ENCODE measurements at regions not wholly inside any gene's neighbourhood (a gene's known extent, or its start where the extent isn't known, plus 50 kb on each side); places are given as distances from the start of the nearest gene placed in this dataset.

- H3K4me1 ChIP-seq, result peaks cover 52% of the 10 kb centered on the region
- H3K36me3 ChIP-seq, result no peaks in the 10 kb centered on the region
These were observed 457.1 kb downstream of the SPRY1 start for GRCh38 chr4:123853651-123854050.

GRCh38 chr4:123856689-123857545 is 460.3 kb downstream of the SPRY1 start:
- peaks cover under 1% of the 10 kb centered on the region for H3K9me3 ChIP-seq (replicated peaks)
- peak overlapping the region; percentile 41 for H3K4me3 ChIP-seq
- intact Hi-C loops (cut with micrococcal nuclease), result no loop called here
- DNase-seq, result peak; percentile 39
- no peaks in the 10 kb centered on the region for H3K36me3 ChIP-seq
- no peaks in the 10 kb centered on the region for H3K27me3 ChIP-seq (ENCODE audit: low read depth)
- H3K27ac ChIP-seq (replicated peaks), result peak overlapping the region; percentile 87
- TF ChIP-seq CTCF (IDR thresholded peaks at IDR 0.05; ENCODE audit: borderline replicate concordance), result peak; percentile 56
- peaks cover 45% of the 10 kb centered on the region for H3K4me1 ChIP-seq

More at GRCh38 chr4:123853651-123854050, 457.1 kb downstream of the SPRY1 start:
- peaks cover 4% of the 10 kb centered on the region for H3K9me3 ChIP-seq (replicated peaks)
- no peak overlapping the region for H3K4me3 ChIP-seq
- H3K27me3 ChIP-seq (ENCODE audit: low read depth), result no peaks in the 10 kb centered on the region
- no peak for DNase-seq
- no peak overlapping the region for H3K27ac ChIP-seq (replicated peaks)
- no peak for TF ChIP-seq CTCF (IDR thresholded peaks at IDR 0.05; ENCODE audit: borderline replicate concordance)
- intact Hi-C loops (cut with micrococcal nuclease), result no loop called here

DNA sequence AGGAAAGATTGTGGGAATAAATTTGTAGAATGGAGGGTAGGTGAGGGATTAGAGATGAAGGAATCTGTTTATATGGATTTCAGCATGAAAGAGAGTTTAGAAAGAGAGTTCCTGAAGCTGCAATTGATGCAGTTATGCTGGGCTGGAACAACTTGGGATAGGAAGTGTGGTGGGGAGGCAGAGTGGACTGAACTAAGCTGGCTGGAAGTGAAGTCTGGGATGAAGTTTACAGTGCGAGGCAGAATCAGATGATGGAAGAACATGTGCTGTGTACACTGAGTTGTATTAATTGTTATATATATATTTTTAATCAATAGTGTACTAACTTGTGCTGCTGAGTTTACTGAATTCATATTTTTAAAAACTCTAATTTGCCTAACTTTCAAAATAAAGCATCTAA is 461.9 kb downstream of the SPRY1 start:
- Histone ChIP-seq H3K36me3 (no peaks in the 10 kb centered on the region), H3K4me1 (peaks cover 45% of the 10 kb centered on the region), H3K27me3 (ENCODE audit: low read depth) (no peaks in the 10 kb centered on the region), H3K27ac (replicated peaks) (peak overlapping the region; percentile 87), H3K4me3 (no peak overlapping the region), H3K9me3 (replicated peaks) (no peaks in the 10 kb centered on the region)
- no peak for DNase-seq
- TF ChIP-seq CTCF (IDR thresholded peaks at IDR 0.05; ENCODE audit: borderline replicate concordance), result no peak
- intact Hi-C loops (cut with micrococcal nuclease), result no loop called here

- no peak for TF ChIP-seq CTCF (IDR thresholded peaks at IDR 0.05; ENCODE audit: borderline replicate concordance)
- Histone ChIP-seq H3K4me3 (no peak overlapping the region), H3K36me3 (no peaks in the 10 kb centered on the region), H3K27me3 (ENCODE audit: low read depth) (no peaks in the 10 kb centered on the region), H3K9me3 (replicated peaks) (peaks cover under 1% of the 10 kb centered on the region), H3K27ac (replicated peaks) (no peak overlapping the region), H3K4me1 (peaks cover 10% of the 10 kb centered on the region)
- DNase-seq, result no peak
- intact Hi-C loops (cut with micrococcal nuclease), result no loop called here
These were observed 466.2 kb downstream of the SPRY1 start for GRCh38 chr4:123862812-123863211.

DNA sequence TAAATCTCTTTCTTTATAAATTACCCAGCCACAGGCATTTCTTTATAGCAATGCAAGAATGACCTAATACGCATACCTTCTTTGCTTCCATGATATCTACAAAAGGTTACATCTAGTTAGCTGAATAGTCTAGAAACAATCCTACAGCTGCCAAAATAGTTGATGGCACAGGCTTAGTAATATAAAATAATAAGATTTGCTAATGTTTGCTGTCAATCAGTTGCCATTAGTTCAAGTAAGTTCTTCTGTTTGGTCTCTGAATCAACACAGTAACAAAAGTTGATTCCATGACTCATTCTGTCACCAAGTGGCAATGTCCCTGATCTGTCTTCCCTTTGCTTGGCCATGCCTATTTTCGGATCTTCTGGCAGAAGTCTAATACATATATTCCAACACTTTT is 470.2 kb downstream of the SPRY1 start:
- intact Hi-C loops (cut with micrococcal nuclease), result no loop called here
- Histone ChIP-seq H3K27me3 (ENCODE audit: low read depth) (no peaks in the 10 kb centered on the region), H3K9me3 (replicated peaks) (peaks cover 4% of the 10 kb centered on the region), H3K27ac (replicated peaks) (no peak overlapping the region), H3K4me1 (peaks cover 21% of the 10 kb centered on the region), H3K36me3 (no peaks in the 10 kb centered on the region), H3K4me3 (no peak overlapping the region)
- DNase-seq, result no peak
- TF ChIP-seq CTCF (IDR thresholded peaks at IDR 0.05; ENCODE audit: borderline replicate concordance), result no peak

Measured in left ventricle myocardium inferior (tissue), 1 donor.